ENCODE measurements at regions not wholly inside any gene's neighbourhood (a gene's known extent, or its start where the extent isn't known, plus 50 kb on each side); places are given as distances from the start of the nearest gene placed in this dataset.

GRCh38 chr2:10236571-10237391, 65.9 kb upstream of the HPCAL1 start:
- Histone ChIP-seq H3K4me1 (replicated peaks in 1 of 2; ENCODE audit: control insufficient read depth in 2 of 2, insufficient read depth in 2 of 2, low read length in 2 of 2) (peaks cover 0 to 49% of the 10 kb centered on the region in 2 experiments; a peak in 3 of 5 replicates), H4K20me1 (replicated peaks; ENCODE audit: control insufficient read depth, insufficient read depth, low read length) (peaks cover 7% of the 10 kb centered on the region; the same call in 1 of the 2 replicates), H3K4me2 (ENCODE audit: insufficient read depth, low read length) (no peak overlapping the region), H3K27me3 (ENCODE audit: control insufficient read depth in 2 of 2, insufficient read depth in 2 of 2, low read length in 2 of 2) (peaks cover 23 to 52% of the 10 kb centered on the region in 2 experiments; a peak in 4 of 5 replicates), H3K4me3 (no peak overlapping the region), H2AFZ (ENCODE audit: low read depth, low read length) (no peak overlapping the region), H3K9me3 (replicated peaks; ENCODE audit: control insufficient read depth, insufficient read depth, low read depth, low read length) (no peaks in the 10 kb centered on the region; the same call in 1 of the 2 replicates), H3K79me2 (ENCODE audit: control insufficient read depth, insufficient read depth, low read length) (no peaks in the 10 kb centered on the region), H3K36me3 (ENCODE audit: control insufficient read depth, insufficient read depth, low read length) (no peaks in the 10 kb centered on the region), H3K9ac (ENCODE audit: insufficient read depth in 1 of 2, low read depth in 2 of 2, low read length in 2 of 2) (no peak overlapping the region), H3K9me1 (ENCODE audit: control insufficient read depth, insufficient read depth, low read length) (no peaks in the 10 kb centered on the region), H3K27ac (ENCODE audit: extremely low read depth, low read depth, low read length) (no peak overlapping the region)
- ChIA-PET POLR2A (interaction anchor here (1.0 to 1.6 kb wide), 2 partner anchors 8 to 17 kb away, joined by 3 to 5 read pairs; no protein-coding TSS in a partner anchor), CTCF (ENCODE audit: low intra/inter-chr PET ratio) (no interaction called here)
- no peak for ATAC-seq
- 5% methylated on average over 10 of the region's 10 CpGs for WGBS (ENCODE audit: insufficient coverage, low coverage, missing lambda C conversion rate)
- intact Hi-C loops (cut with micrococcal nuclease): loop anchor here (10.0 kb wide), 1 partner anchor 68 kb away; the partner anchor contains the start of gene HPCAL1
- DNase-seq (ENCODE audit: extremely low read depth in 1 of 4, low spot score in 3 of 4): no peak
- in situ Hi-C loops (cut with MboI): no loop called here
- FAIRE-seq: no peak
- BruUV-seq (replicated peaks): no TSS peak
- TF ChIP-seq POLR3G (IDR thresholded peaks at IDR 0.05; ENCODE audit: extremely low read depth, insufficient read length, insufficient replicate concordance): no peak
- no peak for TF ChIP-seq BCOR (IDR thresholded peaks at IDR 0.05)
- no peak for TF ChIP-seq NR0B1 (IDR thresholded peaks at IDR 0.05; ENCODE audit: partially characterized antibody)
- TF ChIP-seq, protein P1, sequence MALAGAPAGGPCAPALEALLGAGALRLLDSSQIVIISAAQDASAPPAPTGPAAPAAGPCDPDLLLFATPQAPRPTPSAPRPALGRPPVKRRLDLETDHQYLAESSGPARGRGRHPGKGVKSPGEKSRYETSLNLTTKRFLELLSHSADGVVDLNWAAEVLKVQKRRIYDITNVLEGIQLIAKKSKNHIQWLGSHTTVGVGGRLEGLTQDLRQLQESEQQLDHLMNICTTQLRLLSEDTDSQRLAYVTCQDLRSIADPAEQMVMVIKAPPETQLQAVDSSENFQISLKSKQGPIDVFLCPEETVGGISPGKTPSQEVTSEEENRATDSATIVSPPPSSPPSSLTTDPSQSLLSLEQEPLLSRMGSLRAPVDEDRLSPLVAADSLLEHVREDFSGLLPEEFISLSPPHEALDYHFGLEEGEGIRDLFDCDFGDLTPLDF (CRISPR knock-in tag; IDR thresholded peaks at IDR 0.05): no peak
- TF ChIP-seq SOX6 (IDR thresholded peaks at IDR 0.05): no peak
- TF ChIP-seq ETS1 (conservative IDR thresholded peaks at IDR 0.05; ENCODE audit: control insufficient read depth, low read depth, low read length): no peak
- TF ChIP-seq C11orf30 (IDR thresholded peaks at IDR 0.05; ENCODE audit: low read depth): no peak
- no peak for TF ChIP-seq NFIX (CRISPR knock-in tag; IDR thresholded peaks at IDR 0.05; ENCODE audit: low read depth)
- TF ChIP-seq HMBOX1 (IDR thresholded peaks at IDR 0.05): no peak
- no peak for TF ChIP-seq ZNF24 (IDR thresholded peaks at IDR 0.05)
- TF ChIP-seq L3MBTL2 (IDR thresholded peaks at IDR 0.05): no peak
- TF ChIP-seq, protein P2, sequence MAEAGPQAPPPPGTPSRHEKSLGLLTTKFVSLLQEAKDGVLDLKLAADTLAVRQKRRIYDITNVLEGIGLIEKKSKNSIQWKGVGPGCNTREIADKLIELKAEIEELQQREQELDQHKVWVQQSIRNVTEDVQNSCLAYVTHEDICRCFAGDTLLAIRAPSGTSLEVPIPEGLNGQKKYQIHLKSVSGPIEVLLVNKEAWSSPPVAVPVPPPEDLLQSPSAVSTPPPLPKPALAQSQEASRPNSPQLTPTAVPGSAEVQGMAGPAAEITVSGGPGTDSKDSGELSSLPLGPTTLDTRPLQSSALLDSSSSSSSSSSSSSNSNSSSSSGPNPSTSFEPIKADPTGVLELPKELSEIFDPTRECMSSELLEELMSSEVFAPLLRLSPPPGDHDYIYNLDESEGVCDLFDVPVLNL (CRISPR knock-in tag; IDR thresholded peaks at IDR 0.05; ENCODE audit: low read depth): no peak
- TF ChIP-seq ZNF77 (CRISPR knock-in tag; IDR thresholded peaks at IDR 0.05): no peak
- no peak for TF ChIP-seq FOXA3 (CRISPR knock-in tag; conservative IDR thresholded peaks at IDR 0.05 in 1 of 2, IDR thresholded peaks at IDR 0.05 in 1 of 2)
- TF ChIP-seq HEY1 (CRISPR knock-in tag; IDR thresholded peaks at IDR 0.05; ENCODE audit: borderline replicate concordance): no peak

All from K562 (cell line).